GM20431 (cell line): ENCODE measurements at regions not wholly inside any gene's neighbourhood (a gene's known extent, or its start where the extent isn't known, plus 50 kb on each side); places are given as distances from the start of the nearest gene placed in this dataset.

Experiments used
- in situ Hi-C: fragments of 300-500 bp; cut with MseI, MboI; formaldehyde crosslinking; loops from one replicate; pipeline ENCODE4 v1.15.0; 2020; ENCODE audit warnings: low sequenced_read_pairs; ENCODE audit not compliant: unreplicated experiment

GRCh38 chr5:159419576-159419975 is 89.3 kb upstream of the IL12B start:
- in situ Hi-C loops: no loop called here

GRCh38 chr5:159420940-159421339 is 90.7 kb upstream of the IL12B start:
- in situ Hi-C loops: no loop called here

- in situ Hi-C loops: no loop called here
Measured at GRCh38 chr5:159422361-159422760, 92.1 kb upstream of the IL12B start.

GRCh38 chr5:159422910-159423309 is 92.6 kb upstream of the IL12B start:
- in situ Hi-C loops: no loop called here

GRCh38 chr5:159424123-159424522 is 93.8 kb upstream of the IL12B start:
- in situ Hi-C loops: no loop called here

- in situ Hi-C loops: no loop called here
Measured at GRCh38 chr5:159426694-159427093, 96.4 kb upstream of the IL12B start.

GRCh38 chr5:159427180-159428012 is 97.1 kb upstream of the IL12B start:
- in situ Hi-C loops: no loop called here

- in situ Hi-C loops: no loop called here
Measured at GRCh38 chr5:159430361-159431012, 100.2 kb upstream of the IL12B start.

GRCh38 chr5:159435855-159436254 is 105.6 kb upstream of the IL12B start:
- in situ Hi-C loops: no loop called here

- in situ Hi-C loops: no loop called here
Measured at GRCh38 chr5:159438092-159438491, 107.8 kb upstream of the IL12B start.

- in situ Hi-C loops: no loop called here
Measured at GRCh38 chr5:159439002-159439401, 108.7 kb upstream of the IL12B start.

- in situ Hi-C loops: loop anchor here (10.0 kb wide), 1 partner anchor 545 kb away; no protein-coding TSS in a partner anchor
Measured at GRCh38 chr5:159440235-159440634, 109.9 kb upstream of the IL12B start.

- in situ Hi-C loops: loop anchor here (10.0 kb wide), 1 partner anchor 544 kb away; no protein-coding TSS in a partner anchor
Measured at GRCh38 chr5:159440968-159441367, 110.7 kb upstream of the IL12B start.

GRCh38 chr5:159441441-159441840 is 111.2 kb upstream of the IL12B start:
- in situ Hi-C loops: loop anchor here (10.0 kb wide), 1 partner anchor 543 kb away; no protein-coding TSS in a partner anchor

GRCh38 chr5:159442206-159442850 is 112.0 kb upstream of the IL12B start:
- in situ Hi-C loops: loop anchor here (10.0 kb wide), 1 partner anchor 542 kb away; no protein-coding TSS in a partner anchor

GRCh38 chr5:159444441-159445082 is 114.3 kb upstream of the IL12B start:
- in situ Hi-C loops: loop anchor here (10.0 kb wide), 1 partner anchor 540 kb away; no protein-coding TSS in a partner anchor

GRCh38 chr5:159447116-159447515 is 116.8 kb upstream of the IL12B start:
- in situ Hi-C loops: loop anchor here (10.0 kb wide), 1 partner anchor 538 kb away; no protein-coding TSS in a partner anchor

- in situ Hi-C loops: loop anchor here (10.0 kb wide), 1 partner anchor 536 kb away; no protein-coding TSS in a partner anchor
Measured at GRCh38 chr5:159448841-159449407, 118.6 kb upstream of the IL12B start.

- in situ Hi-C loops: loop anchor here (10.0 kb wide), 1 partner anchor 535 kb away; no protein-coding TSS in a partner anchor
Measured at GRCh38 chr5:159449925-159450324, 119.6 kb upstream of the IL12B start.

- in situ Hi-C loops: no loop called here
Measured at GRCh38 chr5:159450417-159450816, 120.1 kb upstream of the IL12B start.
